Testis (tissue), 2 donors: ENCODE measurements at regions not wholly inside any gene's neighbourhood (a gene's known extent, or its start where the extent isn't known, plus 50 kb on each side); places are given as distances from the start of the nearest gene placed in this dataset.

Source experiments
- DNase-seq: peaks from one replicate; pipeline ENCODE4 v3.0.0-alpha.2; 2019
- H3K27ac ChIP-seq, 2 donors: fragments of 200-600 bp; sonication (generic); one replicate each; pipeline ENCODE4 v1.5.1; 2019
- H3K27me3 ChIP-seq: fragments of 200-600 bp; sonication (generic); one replicate; pipeline ENCODE4 v1.5.1; 2019
- H3K36me3 ChIP-seq: fragments of 200-600 bp; sonication (generic); one replicate; pipeline ENCODE4 v1.5.1; 2017; ENCODE audit warnings: low read depth; ENCODE audit errors: missing control alignments
- H3K4me1 ChIP-seq: fragments of 200-600 bp; sonication (generic); one replicate; pipeline ENCODE4 v1.5.1; 2019
- H3K4me3 ChIP-seq, 2 donors: fragments of 200-600 bp; sonication (generic); one replicate each; pipeline ENCODE4 v1.5.1; 2017 to 2019
- H3K9me3 ChIP-seq: fragments of 200-600 bp; sonication (generic); one replicate; pipeline ENCODE4 v1.5.1; 2017
- CTCF ChIP-seq, 3 experiments: fragments of 450-650 bp in 2 of 3; fragments of 200-600 bp in 1 of 3; sonication (generic) in 1 of 3; IDR thresholded peaks; one replicate each; pipeline ENCODE4 v1.5.1; 2016 to 2019; ENCODE audit warnings: antibody characterized with exemption in 3 of 3, mild to moderate bottlenecking in 2 of 3, moderate library complexity in 1 of 3
- POLR2A ChIP-seq: fragments of 450-650 bp; IDR thresholded peaks from one replicate; pipeline ENCODE4 v1.6.1; 2017; ENCODE audit warnings: antibody characterized with exemption, mild to moderate bottlenecking, moderate library complexity
- WGBS, 2 donors: methylation state at CpG; one replicate each; pipeline ENCODE4 v1.1.5; 2018; 5-methylcytosine and 5-hydroxymethylcytosine counted together
- intact Hi-C: fragments of 100-400 bp; cut with DNase I; formaldehyde crosslinking; loops from one replicate; pipeline ENCODE4 v1.15.1; 2023; ENCODE audit warnings: low total_unique reads

GRCh38 chr15:88979674-88980073, 66.5 kb upstream of the MFGE8 start:
- Histone ChIP-seq H3K9me3 (no peaks in the 10 kb centered on the region), H3K27me3 (no peaks in the 10 kb centered on the region), H3K4me1 (peaks cover 6% of the 10 kb centered on the region), H3K4me3 (no peak overlapping the region), H3K36me3 (no peaks in the 10 kb centered on the region), H3K27ac (no peak overlapping the region)
- no peak for TF ChIP-seq CTCF (IDR thresholded peaks at IDR 0.05)
- no peak for TF ChIP-seq POLR2A
- intact Hi-C loops, result no loop called here
- DNase-seq, result no peak
- WGBS, 2 donors, result 86 to 95% methylated on average over 8 of the region's 8 CpGs

- H3K4me1 ChIP-seq, result peaks cover 6% of the 10 kb centered on the region
- 92 to 96% methylated on average over 4 of the region's 4 CpGs for WGBS, 2 donors
- no peak overlapping the region for H3K4me3 ChIP-seq
- H3K9me3 ChIP-seq, result no peaks in the 10 kb centered on the region
- intact Hi-C loops, result no loop called here
- no peak for DNase-seq
- H3K27me3 ChIP-seq, result no peaks in the 10 kb centered on the region
- TF ChIP-seq CTCF (IDR thresholded peaks at IDR 0.05) (no peak), POLR2A (no peak)
- H3K27ac ChIP-seq, result no peak overlapping the region
- H3K36me3 ChIP-seq, result no peaks in the 10 kb centered on the region
These were observed 67.3 kb upstream of the MFGE8 start for GRCh38 chr15:88980498-88980897.

GRCh38 chr15:88981244-88982215, 68.4 kb upstream of the MFGE8 start:
- no peaks in the 10 kb centered on the region for H3K36me3 ChIP-seq
- 86 to 88% methylated on average over 15 of the region's 15 CpGs for WGBS, 2 donors
- intact Hi-C loops, result no loop called here
- no peak overlapping the region for H3K27ac ChIP-seq
- no peak overlapping the region for H3K4me3 ChIP-seq
- H3K9me3 ChIP-seq, result no peaks in the 10 kb centered on the region
- H3K27me3 ChIP-seq, result no peaks in the 10 kb centered on the region
- TF ChIP-seq POLR2A (no peak), CTCF (IDR thresholded peaks at IDR 0.05) (no peak)
- DNase-seq, result no peak
- H3K4me1 ChIP-seq, result peaks cover 6% of the 10 kb centered on the region

- TF ChIP-seq POLR2A, result no peak
- TF ChIP-seq CTCF (IDR thresholded peaks at IDR 0.05), result no peak
- no peaks in the 10 kb centered on the region for H3K36me3 ChIP-seq
- no peak overlapping the region for H3K4me3 ChIP-seq
- peaks cover 6% of the 10 kb centered on the region for H3K4me1 ChIP-seq
- DNase-seq, result peak; percentile 50
- intact Hi-C loops, result no loop called here
- H3K9me3 ChIP-seq, result no peaks in the 10 kb centered on the region
- WGBS, 2 donors, result 45 to 52% methylated on average over 5 to 7 of the region's 7 CpGs
- H3K27ac ChIP-seq, result no peak overlapping the region
- H3K27me3 ChIP-seq, result no peaks in the 10 kb centered on the region
These were observed 69.2 kb upstream of the MFGE8 start for GRCh38 chr15:88982304-88982945.
